HUDEP-2 (cell line): ENCODE measurements at regions not wholly inside any gene's neighbourhood (a gene's known extent, or its start where the extent isn't known, plus 50 kb on each side); places are given as distances from the start of the nearest gene placed in this dataset.

Experiments used
- DNase-seq, 76 experiments: peaks; one replicate each; lab custom pipeline; 2025; ENCODE audit not compliant: unreplicated experiment in 76 of 76; lab: John Stamatoyannopoulos, UW

DNA sequence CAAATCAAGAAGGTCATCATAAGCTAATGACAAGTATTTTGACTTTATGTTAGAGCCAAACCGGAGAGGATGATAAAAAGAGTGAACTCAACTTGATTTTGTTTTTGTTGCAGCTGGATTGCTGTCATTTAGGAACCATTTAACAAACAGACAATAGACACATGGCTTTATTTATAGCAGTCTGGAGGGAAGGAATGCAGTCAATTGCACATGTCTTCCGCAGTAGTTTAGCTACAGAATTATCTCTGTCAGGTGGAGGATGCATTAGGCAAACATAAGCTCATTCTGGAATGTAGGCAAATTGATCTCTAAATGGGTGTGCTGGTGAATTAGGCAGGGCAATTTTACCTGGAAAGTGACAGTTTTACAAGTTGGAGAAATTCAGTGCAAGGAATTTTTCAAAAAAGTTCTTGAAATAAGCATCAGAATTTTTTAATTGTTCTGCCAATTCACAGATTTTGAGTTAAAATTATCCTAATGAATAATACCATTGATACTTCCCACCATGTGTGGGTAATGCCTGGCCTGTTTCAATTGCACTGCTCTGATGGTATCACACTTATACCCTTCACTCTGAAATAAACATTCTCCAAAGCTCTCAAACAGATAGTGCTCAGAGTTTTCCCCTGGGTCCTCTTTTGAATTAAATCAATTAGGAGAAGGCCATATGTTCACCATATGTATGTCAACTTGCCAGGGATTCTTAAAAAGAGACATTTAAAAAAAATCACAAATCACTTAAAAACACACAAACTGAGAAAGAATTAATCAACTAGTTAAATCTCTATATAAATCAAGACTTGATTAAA, 318.3 kb downstream of the NDFIP2 start:
- no peak for DNase-seq

DNA sequence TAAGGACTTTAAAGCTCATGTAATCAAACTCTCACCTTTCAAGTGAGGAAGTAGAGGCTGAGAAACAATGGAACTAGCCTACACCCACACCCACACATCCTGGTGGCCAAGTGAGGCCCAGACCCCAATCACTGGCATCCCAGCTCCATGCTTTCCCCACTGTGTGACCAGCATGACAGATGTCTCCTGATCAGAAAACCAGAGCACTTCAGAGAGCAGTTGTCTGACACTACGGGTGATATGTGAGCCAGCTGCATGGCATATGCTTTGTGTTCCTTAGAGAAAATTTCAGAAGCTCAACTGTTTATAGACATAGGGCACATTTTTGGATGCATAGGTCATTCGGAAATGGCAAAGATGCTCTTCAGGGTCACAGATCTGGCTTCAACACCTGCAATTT, 315.2 kb downstream of the NDFIP2 start:
- no peak for DNase-seq

GRCh38 chr13:79794931-79795330, 314.0 kb downstream of the NDFIP2 start:
- DNase-seq = no peak

DNA sequence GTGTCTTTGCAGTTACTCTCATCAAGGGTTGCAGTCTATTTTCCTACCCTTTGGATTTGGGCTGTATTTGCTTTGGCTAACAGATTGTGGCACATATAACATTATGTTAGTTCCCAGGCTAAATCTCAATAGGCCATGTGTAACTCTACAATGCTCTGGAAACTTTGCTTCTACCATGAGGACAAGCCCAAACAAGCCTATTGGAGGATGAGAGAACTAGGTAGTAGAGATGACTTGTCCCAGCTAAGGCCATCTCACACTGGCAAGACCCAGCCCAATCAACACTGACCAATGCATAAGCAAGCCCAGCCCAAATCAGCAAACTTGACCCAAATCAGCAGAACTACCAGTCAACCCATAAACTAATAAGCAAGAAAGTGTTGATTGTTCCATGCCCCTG, 311.8 kb downstream of the NDFIP2 start:
- DNase-seq = no peak

GRCh38 chr13:79791471-79792042, 310.6 kb downstream of the NDFIP2 start:
- no peak for DNase-seq

DNA sequence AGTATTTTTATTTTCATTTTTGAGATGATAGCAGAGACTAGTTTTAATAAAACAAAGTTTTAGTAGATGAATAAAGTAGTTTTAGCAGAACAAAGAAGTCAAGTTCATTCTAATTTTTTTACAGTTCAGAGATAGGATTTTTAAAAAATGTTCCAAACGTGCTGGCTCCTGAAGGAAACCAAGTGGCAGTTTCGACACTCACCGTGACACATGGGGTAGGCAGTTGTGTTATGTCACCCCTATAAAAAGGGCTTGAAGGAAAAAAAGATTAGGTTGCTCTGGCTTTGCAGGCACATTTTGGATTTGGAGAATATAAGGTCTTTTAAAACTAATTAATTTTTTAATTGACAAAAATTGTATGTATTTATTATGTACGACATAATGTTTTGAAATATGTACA, 305.2 kb downstream of the NDFIP2 start:
- no peak for DNase-seq

- DNase-seq = no peak
Observed at GRCh38 chr13:79782541-79783205, 301.7 kb downstream of the NDFIP2 start.

DNA sequence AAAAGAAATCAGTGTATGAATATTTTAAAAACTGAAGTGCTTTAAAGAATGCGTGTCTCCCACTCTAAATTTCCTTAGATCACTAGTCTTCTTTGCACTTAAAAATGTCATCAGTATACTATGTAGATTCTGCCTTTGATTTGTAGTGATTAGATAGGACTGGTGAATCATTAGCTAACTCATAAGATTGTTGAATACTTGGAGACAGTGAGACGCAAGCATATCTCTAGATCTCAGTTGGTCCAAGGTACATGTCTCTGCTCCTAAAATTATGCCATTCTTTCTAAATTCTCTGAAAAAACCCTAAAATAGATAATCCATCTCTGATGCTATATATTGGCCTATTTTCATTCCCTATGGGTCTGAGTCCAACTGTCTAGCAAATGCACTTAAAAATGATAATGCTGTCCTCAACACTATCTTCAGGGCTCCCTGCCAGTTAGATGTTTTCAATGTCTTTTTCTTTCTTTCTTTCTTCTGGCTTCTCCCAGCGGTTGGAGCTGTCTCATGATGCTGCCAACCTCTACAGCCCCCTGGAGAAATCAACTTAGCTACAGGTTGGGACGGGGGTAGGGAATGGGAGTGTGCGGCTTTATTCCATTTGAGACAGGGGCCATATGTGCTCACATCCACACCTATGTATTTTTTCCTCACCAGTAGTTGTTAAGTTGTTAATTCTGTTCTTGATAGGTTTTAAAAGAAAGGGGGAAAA, 301.0 kb downstream of the NDFIP2 start:
- DNase-seq = no peak

DNA sequence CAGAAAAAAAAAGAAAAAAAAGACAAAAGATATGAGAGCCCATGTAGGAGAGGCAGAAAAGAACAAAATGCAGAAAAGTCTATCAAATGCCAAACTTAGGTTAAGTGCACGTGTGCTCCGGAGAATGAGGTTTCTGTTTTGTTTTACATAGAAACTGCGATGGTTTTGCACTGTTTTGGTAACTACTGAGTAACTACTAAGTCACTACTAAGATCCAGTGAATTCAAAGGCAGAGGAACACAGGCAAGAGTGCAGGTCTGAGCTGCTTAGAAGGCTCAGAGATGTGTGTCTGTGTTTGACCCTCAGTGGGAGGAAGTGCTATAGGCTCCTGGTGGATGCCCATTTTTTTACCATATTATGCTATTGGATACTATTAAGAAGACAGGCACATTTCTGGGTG, 299.3 kb downstream of the NDFIP2 start:
- DNase-seq = no peak

GRCh38 chr13:79779761-79780160, 298.8 kb downstream of the NDFIP2 start:
- DNase-seq = no peak

DNA sequence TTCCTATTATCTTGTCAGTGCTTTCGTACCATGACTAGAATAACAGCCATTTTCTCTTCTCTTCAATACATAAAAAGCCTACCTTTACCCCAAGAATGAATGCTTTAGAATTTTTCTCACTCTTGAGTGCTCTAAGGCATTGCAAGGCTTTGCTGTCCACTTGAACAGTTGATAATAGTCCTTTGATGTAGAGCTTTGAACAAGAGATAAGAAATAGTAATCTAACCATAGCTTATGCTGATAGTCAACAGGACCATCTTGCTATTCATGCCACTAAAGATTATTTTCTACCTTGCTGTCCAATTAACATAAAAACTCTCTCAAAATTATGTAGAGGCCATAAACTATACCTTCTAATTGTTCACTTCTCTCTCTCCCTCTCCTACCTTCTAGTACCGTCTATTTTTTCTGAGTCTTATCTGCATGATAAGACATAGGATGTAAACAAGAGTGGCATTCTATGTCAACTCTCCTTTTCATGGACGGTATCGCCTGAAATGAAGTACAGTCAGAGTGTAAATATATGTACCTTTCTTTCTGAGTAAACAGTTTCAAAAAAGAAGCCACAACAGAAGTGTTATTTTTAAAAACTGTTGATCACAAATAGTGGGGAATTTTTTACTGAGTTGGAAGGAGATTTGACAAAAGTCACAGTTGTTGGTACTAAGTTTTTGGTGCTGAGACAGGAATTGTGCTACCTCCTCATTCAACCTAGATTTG, 297.9 kb downstream of the NDFIP2 start:
- DNase-seq = no peak

- no peak for DNase-seq
Observed at GRCh38 chr13:79777504-79777903, 296.5 kb downstream of the NDFIP2 start.

DNA sequence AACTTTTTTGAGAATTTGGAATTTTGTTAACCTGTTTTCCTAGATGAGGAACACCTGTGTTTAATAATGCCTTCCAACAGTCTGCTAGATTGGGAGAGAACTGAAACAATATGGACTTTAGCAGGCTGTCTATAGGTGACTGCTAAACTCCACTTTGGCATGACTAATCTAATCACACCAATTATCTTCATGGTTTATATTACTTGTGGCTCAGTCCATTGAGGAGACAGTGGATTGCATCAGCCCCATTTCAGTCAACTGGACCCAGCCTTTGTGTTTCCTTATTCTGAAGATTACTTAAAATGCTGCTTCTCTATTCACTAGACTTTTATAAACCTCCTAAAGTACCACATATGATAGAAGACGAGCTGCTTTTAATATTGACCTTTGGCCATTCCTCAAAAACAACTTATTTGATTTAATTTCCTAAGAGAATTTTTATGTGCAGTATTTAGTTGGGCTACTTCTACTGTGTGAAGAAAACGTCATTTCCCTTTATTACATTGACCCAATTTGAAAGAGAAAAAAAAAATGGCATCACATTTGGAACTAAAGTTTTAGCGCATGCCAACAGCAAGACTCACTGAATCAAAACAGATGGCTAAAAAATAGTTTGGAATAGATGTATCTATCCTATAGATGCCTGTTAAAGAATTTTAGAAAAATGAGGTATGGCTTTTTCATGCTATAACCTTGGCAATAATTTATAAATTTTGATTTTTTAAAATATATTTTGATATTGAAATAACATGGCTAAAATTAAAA, 295.8 kb downstream of the NDFIP2 start:
- no peak for DNase-seq

DNA sequence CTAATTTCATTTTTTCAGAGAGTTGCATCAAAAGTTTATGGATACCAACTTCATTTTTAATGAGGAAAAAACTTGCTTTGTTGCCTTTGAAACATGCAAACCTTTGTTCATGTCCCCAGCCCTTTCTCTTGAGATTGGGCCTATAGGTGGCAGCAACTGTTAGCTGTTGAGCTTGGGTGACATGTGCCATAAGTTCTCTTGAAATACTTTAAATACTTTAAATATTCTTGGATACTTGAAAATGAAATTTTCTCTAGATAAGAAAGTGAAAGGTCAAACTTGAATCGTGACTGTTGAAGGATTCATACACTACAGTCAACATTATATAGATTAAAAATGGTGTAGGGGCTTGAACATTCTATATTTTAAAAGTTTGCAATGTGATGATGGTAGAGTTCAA, 294.9 kb downstream of the NDFIP2 start:
- no peak for DNase-seq

DNA sequence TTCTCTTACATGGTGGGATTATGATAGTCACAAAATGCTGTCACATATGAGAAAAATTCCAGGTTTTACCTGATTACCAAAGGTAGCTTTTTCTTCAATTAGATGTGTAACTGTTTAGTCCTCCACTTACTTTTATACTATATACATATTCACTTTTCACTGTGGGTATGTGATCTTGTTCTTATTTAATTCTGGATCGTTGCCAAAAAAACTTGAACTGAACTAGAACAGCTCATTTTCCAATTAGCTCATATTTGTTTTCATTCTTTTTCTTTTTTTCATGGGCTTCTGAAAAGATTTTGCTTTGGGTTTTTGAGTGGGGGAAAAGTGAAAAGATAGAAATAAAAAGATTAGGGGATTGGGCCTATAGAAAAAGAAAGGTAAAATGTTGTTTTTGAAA, 291.9 kb downstream of the NDFIP2 start:
- no peak for DNase-seq

GRCh38 chr13:79771493-79771892, 290.5 kb downstream of the NDFIP2 start:
- DNase-seq = no peak

DNA sequence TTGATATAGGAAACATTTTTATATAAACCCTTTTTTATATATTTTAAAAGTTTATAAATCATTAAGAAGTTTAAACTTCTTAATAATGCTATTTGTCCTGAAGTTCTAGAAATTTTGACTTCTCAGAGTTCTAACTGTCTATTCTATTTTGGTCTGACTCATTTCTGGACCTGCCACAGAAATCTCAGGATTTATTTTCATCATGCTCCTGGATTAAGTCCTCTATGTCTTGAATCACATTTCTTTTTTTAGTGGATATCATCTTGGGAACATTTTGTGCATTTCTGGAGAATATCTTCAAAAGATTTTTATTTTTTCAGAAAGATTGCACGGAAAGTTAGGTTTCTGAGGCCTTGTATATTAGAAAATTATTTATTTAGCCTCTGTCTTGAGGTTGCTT, 289.1 kb downstream of the NDFIP2 start:
- no peak for DNase-seq

DNA sequence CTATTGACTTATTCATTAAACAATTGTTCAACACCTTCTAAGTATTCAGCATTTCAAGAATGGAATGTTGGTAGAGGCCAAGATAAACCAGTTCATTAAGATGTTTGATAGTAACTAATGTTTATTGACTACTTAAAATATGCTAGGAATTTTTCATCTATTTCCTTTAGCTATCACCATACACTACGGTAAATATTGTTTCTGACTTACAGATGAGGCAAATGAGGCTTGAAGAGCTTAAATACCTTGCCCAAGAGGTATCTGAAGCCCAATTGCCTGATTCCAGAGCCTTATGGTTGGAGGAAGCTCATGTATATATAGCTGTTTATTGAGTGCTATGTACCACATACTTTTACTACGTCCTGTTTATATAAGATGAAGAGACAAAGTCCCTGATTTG, 286.2 kb downstream of the NDFIP2 start:
- no peak for DNase-seq

GRCh38 chr13:79765331-79765730, 284.4 kb downstream of the NDFIP2 start:
- no peak for DNase-seq

- no peak for DNase-seq
Observed at GRCh38 chr13:79749984-79750551, 269.1 kb downstream of the NDFIP2 start.
